Loucy (cell line): ENCODE measurements at regions not wholly inside any gene's neighbourhood (a gene's known extent, or its start where the extent isn't known, plus 50 kb on each side); places are given as distances from the start of the nearest gene placed in this dataset.

Experiments
- CTCF ChIP-seq: fragments of 200-600 bp; sonication (generic); conservative IDR thresholded peaks from 2 replicates; pipeline ENCODE4 v1.5.1; 2014; ENCODE audit warnings: mild to moderate bottlenecking, antibody characterized with exemption, low read length
- EZH2phosphoT487 ChIP-seq: fragments of 200-600 bp; IDR thresholded peaks from 2 replicates; pipeline ENCODE4 v1.6.1; 2018; ENCODE audit warnings: antibody characterized with exemption, mild to moderate bottlenecking, moderate library complexity, borderline replicate concordance

DNA sequence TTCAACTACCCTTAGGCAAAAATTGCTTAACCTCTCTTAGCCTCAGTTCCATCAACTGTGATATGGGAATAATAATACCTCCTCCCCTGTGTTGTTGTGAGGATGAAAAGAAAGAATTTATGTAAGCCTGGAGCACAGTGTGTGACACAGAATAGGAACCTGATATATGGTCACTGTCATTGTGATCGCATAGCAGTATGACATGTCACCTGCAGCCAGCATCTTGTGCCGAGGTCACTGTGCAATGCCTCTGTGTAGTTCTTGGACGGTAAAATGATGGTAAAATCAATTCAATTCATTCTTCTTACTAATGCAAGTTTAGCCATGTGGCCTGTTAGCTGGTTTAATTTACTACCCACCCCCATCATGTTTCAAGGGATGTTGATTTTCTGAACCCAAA is 54.6 kb upstream of the GPR158 start:
- no peak for TF ChIP-seq CTCF
- TF ChIP-seq EZH2phosphoT487 = no peak
